ENCODE measurements at regions not wholly inside any gene's neighbourhood (a gene's known extent, or its start where the extent isn't known, plus 50 kb on each side); places are given as distances from the start of the nearest gene placed in this dataset.
A peak's percentile ranks its signal among the peaks of the same experiment; 100 is the strongest.
"Not testable (repeated sequence)": the region's sequence is repeated elsewhere in the genome, so short reads cannot be mapped to it uniquely, and the experiment has no call there.

- Histone ChIP-seq H3K14ac (ENCODE audit: low read length) (peak overlapping the region; percentile 71), H3K18ac (ENCODE audit: low read length) (peak overlapping the region; percentile 28)
- H3K27ac ChIP-seq (replicated peaks; ENCODE audit: low read length); H2BK12ac ChIP-seq (ENCODE audit: low read length); H2BK5ac ChIP-seq (ENCODE audit: low read length); H2AK5ac ChIP-seq (ENCODE audit: low read depth, low read length); H3K27me3 ChIP-seq (ENCODE audit: control insufficient read depth in 3 of 3, insufficient read depth in 3 of 3, low read depth in 1 of 3, low read length in 3 of 3); H3K79me1 ChIP-seq (ENCODE audit: low read depth, low read length); H3K4me2 ChIP-seq (ENCODE audit: insufficient read depth, low read length, poor library complexity, severe bottlenecking); H2AFZ ChIP-seq (ENCODE audit: low read length); H2BK15ac ChIP-seq (ENCODE audit: low read length); H3K36me3 ChIP-seq (replicated peaks in 1 of 2; ENCODE audit: control insufficient read depth in 2 of 2, insufficient read depth in 2 of 2, low read length in 2 of 2); H3K9ac ChIP-seq (ENCODE audit: low read depth, low read length, poor library complexity); H3K9me3 ChIP-seq (replicated peaks in 1 of 2; ENCODE audit: control insufficient read depth in 2 of 2, insufficient read depth in 1 of 2, low read depth in 1 of 2, low read length in 2 of 2); H2BK120ac ChIP-seq (ENCODE audit: low read depth, low read length); DNase-seq (ENCODE audit: low spot score); H3K23ac ChIP-seq (ENCODE audit: low read depth, low read length, poor library complexity); H4K8ac ChIP-seq (ENCODE audit: low read depth, low read length); H3K4me3 ChIP-seq (ENCODE audit: low read length in 2 of 2); H4K91ac ChIP-seq (ENCODE audit: low read depth, low read length, poor library complexity); H3K4ac ChIP-seq (ENCODE audit: low read length); H3K4me1 ChIP-seq (ENCODE audit: control insufficient read depth in 2 of 2, insufficient read depth in 1 of 2, low read depth in 1 of 2, low read length in 2 of 2): not testable (repeated sequence)
- no CpG with 5 or more reads among the region's 37 CpGs for WGBS, 2 donors (ENCODE audit: extremely low coverage in 2 of 2, insufficient read length in 2 of 2, insufficient replicate concordance in 1 of 2)
These were observed 955.9 kb upstream of the FAT3 start for GRCh38 chr11:91268512-91269295.

GRCh38 chr11:91265946-91266345 is 958.7 kb upstream of the FAT3 start:
- no peak for DNase-seq (ENCODE audit: low spot score)
- no peak overlapping the region for H3K4ac ChIP-seq (ENCODE audit: low read length)
- H3K79me1 ChIP-seq (ENCODE audit: low read depth, low read length) = no peaks in the 10 kb centered on the region
- peaks cover 0 to 2% of the 10 kb centered on the region in 2 donors for H3K9me3 ChIP-seq (replicated peaks in 1 of 2; ENCODE audit: control insufficient read depth in 2 of 2, insufficient read depth in 1 of 2, low read depth in 1 of 2, low read length in 2 of 2)
- H3K4me3 ChIP-seq (ENCODE audit: low read length in 2 of 2) = no peak overlapping the region
- no peak overlapping the region for H2BK120ac ChIP-seq (ENCODE audit: low read depth, low read length)
- H4K91ac ChIP-seq (ENCODE audit: low read depth, low read length, poor library complexity) = no peak overlapping the region
- H3K14ac ChIP-seq (ENCODE audit: low read length) = no peak overlapping the region
- H3K18ac ChIP-seq (ENCODE audit: low read length) = no peak overlapping the region
- no CpG with 5 or more reads among the region's 1 CpG for WGBS, 2 donors (ENCODE audit: extremely low coverage in 2 of 2, insufficient read length in 2 of 2, insufficient replicate concordance in 1 of 2)
- no peak overlapping the region for H2AK5ac ChIP-seq (ENCODE audit: low read depth, low read length)
- H2AFZ ChIP-seq (ENCODE audit: low read length) = no peak overlapping the region
- H3K4me2 ChIP-seq (ENCODE audit: insufficient read depth, low read length, poor library complexity, severe bottlenecking) = no peak overlapping the region
- no peak overlapping the region for H3K9ac ChIP-seq (ENCODE audit: low read depth, low read length, poor library complexity)
- no peak overlapping the region for H3K23ac ChIP-seq (ENCODE audit: low read depth, low read length, poor library complexity)
- no peaks in the 10 kb centered on the region for H3K27me3 ChIP-seq (ENCODE audit: control insufficient read depth in 3 of 3, insufficient read depth in 3 of 3, low read depth in 1 of 3, low read length in 3 of 3)
- H2BK5ac ChIP-seq (ENCODE audit: low read length) = no peak overlapping the region
- no peaks in the 10 kb centered on the region for H3K4me1 ChIP-seq (ENCODE audit: control insufficient read depth in 2 of 2, insufficient read depth in 1 of 2, low read depth in 1 of 2, low read length in 2 of 2)
- no peaks in the 10 kb centered on the region for H3K36me3 ChIP-seq (replicated peaks in 1 of 2; ENCODE audit: control insufficient read depth in 2 of 2, insufficient read depth in 2 of 2, low read length in 2 of 2)
- no peak overlapping the region for H3K27ac ChIP-seq (replicated peaks; ENCODE audit: low read length)
- H2BK15ac ChIP-seq (ENCODE audit: low read length) = no peak overlapping the region
- H2BK12ac ChIP-seq (ENCODE audit: low read length) = no peak overlapping the region
- H4K8ac ChIP-seq (ENCODE audit: low read depth, low read length) = no peak overlapping the region

- Histone ChIP-seq H2AFZ (ENCODE audit: low read length) (no peak overlapping the region), H3K23ac (ENCODE audit: low read depth, low read length, poor library complexity) (no peak overlapping the region), H3K18ac (ENCODE audit: low read length) (no peak overlapping the region), H3K4me1 (ENCODE audit: control insufficient read depth in 2 of 2, insufficient read depth in 1 of 2, low read depth in 1 of 2, low read length in 2 of 2) (no peaks in the 10 kb centered on the region), H2BK15ac (ENCODE audit: low read length) (no peak overlapping the region), H4K8ac (ENCODE audit: low read depth, low read length) (no peak overlapping the region), H3K4ac (ENCODE audit: low read length) (no peak overlapping the region), H2BK120ac (ENCODE audit: low read depth, low read length) (no peak overlapping the region), H2AK5ac (ENCODE audit: low read depth, low read length) (no peak overlapping the region), H3K36me3 (replicated peaks in 1 of 2; ENCODE audit: control insufficient read depth in 2 of 2, insufficient read depth in 2 of 2, low read length in 2 of 2) (no peaks in the 10 kb centered on the region), H3K27ac (replicated peaks; ENCODE audit: low read length) (no peak overlapping the region), H4K91ac (ENCODE audit: low read depth, low read length, poor library complexity) (no peak overlapping the region), H3K4me2 (ENCODE audit: insufficient read depth, low read length, poor library complexity, severe bottlenecking) (no peak overlapping the region), H3K27me3 (ENCODE audit: control insufficient read depth in 3 of 3, insufficient read depth in 3 of 3, low read depth in 1 of 3, low read length in 3 of 3) (no peaks in the 10 kb centered on the region), H3K14ac (ENCODE audit: low read length) (no peak overlapping the region), H3K9me3 (replicated peaks in 1 of 2; ENCODE audit: control insufficient read depth in 2 of 2, insufficient read depth in 1 of 2, low read depth in 1 of 2, low read length in 2 of 2) (no peaks in the 10 kb centered on the region), H2BK12ac (ENCODE audit: low read length) (no peak overlapping the region), H3K4me3 (ENCODE audit: low read length in 2 of 2) (no peak overlapping the region), H3K9ac (ENCODE audit: low read depth, low read length, poor library complexity) (no peak overlapping the region), H3K79me1 (ENCODE audit: low read depth, low read length) (no peaks in the 10 kb centered on the region), H2BK5ac (ENCODE audit: low read length) (no peak overlapping the region)
- no peak for DNase-seq (ENCODE audit: low spot score)
- WGBS, 2 donors (ENCODE audit: extremely low coverage in 2 of 2, insufficient read length in 2 of 2, insufficient replicate concordance in 1 of 2) = no CpG with 5 or more reads among the region's 2 CpGs
These were observed 960.1 kb upstream of the FAT3 start for GRCh38 chr11:91264481-91264880.

- no peak overlapping the region for H4K8ac ChIP-seq (ENCODE audit: low read depth, low read length)
- no peak overlapping the region for H3K4me3 ChIP-seq (ENCODE audit: low read length in 2 of 2)
These were observed 960.9 kb upstream of the FAT3 start for GRCh38 chr11:91263496-91264365.

More at GRCh38 chr11:91263496-91264365, 960.9 kb upstream of the FAT3 start:
- Histone ChIP-seq H3K27ac (replicated peaks; ENCODE audit: low read length) (no peak overlapping the region), H2BK120ac (ENCODE audit: low read depth, low read length) (no peak overlapping the region), H3K23ac (ENCODE audit: low read depth, low read length, poor library complexity) (no peak overlapping the region), H3K9me3 (replicated peaks in 1 of 2; ENCODE audit: control insufficient read depth in 2 of 2, insufficient read depth in 1 of 2, low read depth in 1 of 2, low read length in 2 of 2) (no peaks in the 10 kb centered on the region), H2AFZ (ENCODE audit: low read length) (no peak overlapping the region), H3K36me3 (replicated peaks in 1 of 2; ENCODE audit: control insufficient read depth in 2 of 2, insufficient read depth in 2 of 2, low read length in 2 of 2) (no peaks in the 10 kb centered on the region), H3K18ac (ENCODE audit: low read length) (no peak overlapping the region), H3K27me3 (ENCODE audit: control insufficient read depth in 3 of 3, insufficient read depth in 3 of 3, low read depth in 1 of 3, low read length in 3 of 3) (no peaks in the 10 kb centered on the region), H2BK5ac (ENCODE audit: low read length) (no peak overlapping the region), H2BK12ac (ENCODE audit: low read length) (no peak overlapping the region), H2AK5ac (ENCODE audit: low read depth, low read length) (no peak overlapping the region), H3K9ac (ENCODE audit: low read depth, low read length, poor library complexity) (no peak overlapping the region), H3K4me2 (ENCODE audit: insufficient read depth, low read length, poor library complexity, severe bottlenecking) (no peak overlapping the region), H3K14ac (ENCODE audit: low read length) (no peak overlapping the region), H2BK15ac (ENCODE audit: low read length) (no peak overlapping the region), H3K4me1 (ENCODE audit: control insufficient read depth in 2 of 2, insufficient read depth in 1 of 2, low read depth in 1 of 2, low read length in 2 of 2) (no peaks in the 10 kb centered on the region), H3K4ac (ENCODE audit: low read length) (no peak overlapping the region), H3K79me1 (ENCODE audit: low read depth, low read length) (no peaks in the 10 kb centered on the region), H4K91ac (ENCODE audit: low read depth, low read length, poor library complexity) (no peak overlapping the region)
- no CpG with 5 or more reads among the region's 9 CpGs for WGBS, 2 donors (ENCODE audit: extremely low coverage in 2 of 2, insufficient read length in 2 of 2, insufficient replicate concordance in 1 of 2)
- no peak for DNase-seq (ENCODE audit: low spot score)
